H1 (cell line): ENCODE measurements at regions not wholly inside any gene's neighbourhood (a gene's known extent, or its start where the extent isn't known, plus 50 kb on each side); places are given as distances from the start of the nearest gene placed in this dataset.

Source experiments
- ATF2 ChIP-seq: IDR thresholded peaks from 2 replicates; pipeline ENCODE4 v1.6.1; 2012; ENCODE audit warnings: low read length, inconsistent platforms
- BACH1 ChIP-seq: IDR thresholded peaks from 2 replicates; pipeline ENCODE4 v1.6.1; 2012; ENCODE audit warnings: low read length, improper control_type of control experiment
- BRCA1 ChIP-seq: IDR thresholded peaks from 2 replicates; pipeline ENCODE4 v1.6.1; 2012; ENCODE audit warnings: low read depth, low read length, improper control_type of control experiment
- CHD7 ChIP-seq: fragments of 300-600 bp; sonication (generic); IDR thresholded peaks from 2 replicates; pipeline ENCODE4 v1.7.1; 2012; ENCODE audit warnings: low read length, moderate library complexity, mild to moderate bottlenecking, inconsistent platforms; ENCODE audit not compliant: insufficient replicate concordance
- GABPA ChIP-seq: IDR thresholded peaks from 2 replicates; pipeline ENCODE4 v1.6.1; 2011; ENCODE audit warnings: mild to moderate bottlenecking, low read length, moderate library complexity, borderline replicate concordance; ENCODE audit not compliant: insufficient read depth
- HDAC2 ChIP-seq, 2 experiments: fragments of 300-600 bp in 1 of 2; sonication (generic) in 1 of 2; IDR thresholded peaks; 2 replicates each; pipeline ENCODE4 v1.6.1; 2011 to 2012; ENCODE audit warnings: low read depth in 2 of 2, low read length in 2 of 2, mild to moderate bottlenecking in 2 of 2, moderate library complexity in 2 of 2, borderline replicate concordance in 1 of 2, inconsistent platforms in 1 of 2
- MAX ChIP-seq: IDR thresholded peaks from 2 replicates; pipeline ENCODE4 v1.6.1; 2012; ENCODE audit warnings: inconsistent platforms
- POLR2A ChIP-seq, 2 experiments: IDR thresholded peaks; 1 replicate in 1 of 2; 2 replicates in 1 of 2; pipeline ENCODE4 v1.6.1; 2011; ENCODE audit warnings: low read depth in 2 of 2, low read length in 2 of 2, mild to moderate bottlenecking in 2 of 2; ENCODE audit errors: control extremely low read depth in 1 of 2
- RNF2 ChIP-seq: fragments of 200-900, 300-1000 bp; sonication (generic); IDR thresholded peaks from 2 replicates; pipeline ENCODE4 v1.7.1; 2016; ENCODE audit warnings: borderline replicate concordance, low read depth, mild to moderate bottlenecking, antibody characterized with exemption, low read length; ENCODE audit not compliant: poor library complexity, severe bottlenecking; ENCODE audit errors: missing control alignments

- TF ChIP-seq CHD7: no peak
- no peak for TF ChIP-seq MAX
- no peak for TF ChIP-seq BACH1
- no peak for TF ChIP-seq GABPA
- no peak for TF ChIP-seq RNF2
- no peak for TF ChIP-seq HDAC2 (IDR thresholded peaks at IDR 0.05; ENCODE audit: borderline replicate concordance in 1 of 2, low read depth in 2 of 2, low read length in 2 of 2)
- TF ChIP-seq ATF2: no peak
- no peak for TF ChIP-seq POLR2A (IDR thresholded peaks at IDR 0.05; ENCODE audit: control extremely low read depth in 1 of 2, low read depth in 2 of 2, low read length in 2 of 2)
- no peak for TF ChIP-seq BRCA1
These were observed 579.1 kb downstream of the CCSER2 start (continued) for GRCh38 chr10:84907461-84908009.
